WTC11 (cell line): ENCODE measurements at regions not wholly inside any gene's neighbourhood (a gene's known extent, or its start where the extent isn't known, plus 50 kb on each side); places are given as distances from the start of the nearest gene placed in this dataset.

ENCODE experiments used
- FOXJ3 ChIP-seq: sonication (generic); formaldehyde crosslinking; IDR thresholded peaks from 2 replicates; pipeline ENCODE4 v1.9.0; 2021; ENCODE audit warnings: missing genetic modification reagents, mild to moderate bottlenecking, borderline replicate concordance
- MXD4 ChIP-seq: fragments of 250-450 bp; sonication (Bioruptor Pico); IDR thresholded peaks from 2 replicates; pipeline ENCODE4 v1.8.0; 2021; ENCODE audit warnings: mild to moderate bottlenecking, moderate library complexity, borderline replicate concordance
- NFE2L1 ChIP-seq: sonication (generic); formaldehyde crosslinking; IDR thresholded peaks from 2 replicates; pipeline ENCODE4 v1.8.1; 2023; ENCODE audit warnings: missing genetic modification reagents
- NR2C2 ChIP-seq: sonication (generic); formaldehyde crosslinking; IDR thresholded peaks from 2 replicates; pipeline ENCODE4 v1.8.0; 2022; ENCODE audit warnings: mild to moderate bottlenecking, missing genetic modification reagents
- TF ChIP-seq, protein P1 (sequence below): fragments of 200-600 bp; IDR thresholded peaks from 2 replicates; pipeline ENCODE4 v1.8.0; 2022; ENCODE audit warnings: antibody characterized with exemption

DNA sequence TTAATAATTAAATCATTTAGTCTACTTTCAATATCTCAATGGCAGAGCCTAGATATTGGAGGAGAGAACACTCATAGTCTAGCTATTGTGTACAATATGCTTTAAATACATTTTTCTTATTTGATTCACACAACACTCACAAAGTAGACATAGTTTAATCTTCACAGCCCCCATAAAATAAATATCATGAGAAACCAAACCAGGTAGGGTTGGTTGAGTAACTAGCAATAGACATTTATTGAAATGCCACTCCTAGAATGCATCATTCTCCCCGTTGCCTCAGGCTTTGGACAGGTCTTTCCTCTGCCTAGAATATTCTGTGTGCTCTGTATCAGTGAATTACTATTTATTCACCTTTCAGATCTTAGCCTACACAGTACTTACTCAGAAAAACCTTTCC lies 141.9 kb downstream of the CEMIP2 start:
- TF ChIP-seq, protein P1, sequence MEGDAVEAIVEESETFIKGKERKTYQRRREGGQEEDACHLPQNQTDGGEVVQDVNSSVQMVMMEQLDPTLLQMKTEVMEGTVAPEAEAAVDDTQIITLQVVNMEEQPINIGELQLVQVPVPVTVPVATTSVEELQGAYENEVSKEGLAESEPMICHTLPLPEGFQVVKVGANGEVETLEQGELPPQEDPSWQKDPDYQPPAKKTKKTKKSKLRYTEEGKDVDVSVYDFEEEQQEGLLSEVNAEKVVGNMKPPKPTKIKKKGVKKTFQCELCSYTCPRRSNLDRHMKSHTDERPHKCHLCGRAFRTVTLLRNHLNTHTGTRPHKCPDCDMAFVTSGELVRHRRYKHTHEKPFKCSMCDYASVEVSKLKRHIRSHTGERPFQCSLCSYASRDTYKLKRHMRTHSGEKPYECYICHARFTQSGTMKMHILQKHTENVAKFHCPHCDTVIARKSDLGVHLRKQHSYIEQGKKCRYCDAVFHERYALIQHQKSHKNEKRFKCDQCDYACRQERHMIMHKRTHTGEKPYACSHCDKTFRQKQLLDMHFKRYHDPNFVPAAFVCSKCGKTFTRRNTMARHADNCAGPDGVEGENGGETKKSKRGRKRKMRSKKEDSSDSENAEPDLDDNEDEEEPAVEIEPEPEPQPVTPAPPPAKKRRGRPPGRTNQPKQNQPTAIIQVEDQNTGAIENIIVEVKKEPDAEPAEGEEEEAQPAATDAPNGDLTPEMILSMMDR, result no peak
- TF ChIP-seq NR2C2, result no peak
- TF ChIP-seq MXD4, result no peak
- no peak for TF ChIP-seq NFE2L1 (CRISPR knock-in tag)
- TF ChIP-seq FOXJ3, result no peak
